GM11168 (cell line): ENCODE measurements at regions not wholly inside any gene's neighbourhood (a gene's known extent, or its start where the extent isn't known, plus 50 kb on each side); places are given as distances from the start of the nearest gene placed in this dataset.
"Not testable (repeated sequence)": the region's sequence is repeated elsewhere in the genome, so short reads cannot be mapped to it uniquely, and the experiment has no call there.

Experiments used
- in situ Hi-C: fragments of 300-500 bp; cut with MboI; formaldehyde crosslinking; loops from one replicate; pipeline ENCODE4 v1.12.0; 2022; ENCODE audit warnings: low sequenced_read_pairs; ENCODE audit not compliant: unreplicated experiment

- in situ Hi-C loops: no loop called here
Observed at GRCh38 chr5:6321078-6321477, 57.3 kb downstream of the MED10 start.

GRCh38 chr5:6319116-6319515 lies 59.2 kb downstream of the MED10 start:
- in situ Hi-C loops: no loop called here

- in situ Hi-C loops: no loop called here
Observed at GRCh38 chr5:6317116-6317798, 61.1 kb downstream of the MED10 start.

GRCh38 chr5:6315580-6315979 lies 62.8 kb downstream of the MED10 start:
- in situ Hi-C loops: no loop called here

GRCh38 chr5:6311568-6312501 lies 66.5 kb downstream of the MED10 start:
- in situ Hi-C loops: no loop called here

- in situ Hi-C loops: no loop called here
Observed at GRCh38 chr5:6309949-6310348, 68.4 kb downstream of the MED10 start.

GRCh38 chr5:6308683-6309082 lies 69.7 kb downstream of the MED10 start:
- in situ Hi-C loops: no loop called here

- in situ Hi-C loops: no loop called here
Observed at GRCh38 chr5:6307304-6307703, 71.0 kb downstream of the MED10 start.

- in situ Hi-C loops: no loop called here
Observed at GRCh38 chr5:6305853-6306252, 72.5 kb downstream of the MED10 start.

GRCh38 chr5:6302684-6303083 lies 75.7 kb downstream of the MED10 start:
- in situ Hi-C loops: no loop called here

GRCh38 chr5:6302075-6302474 lies 76.3 kb downstream of the MED10 start:
- in situ Hi-C loops: no loop called here

- in situ Hi-C loops: no loop called here
Observed at GRCh38 chr5:6296524-6296923, 81.8 kb downstream of the MED10 start.

GRCh38 chr5:6291961-6292360 lies 86.4 kb downstream of the MED10 start:
- in situ Hi-C loops: no loop called here

GRCh38 chr5:6289239-6289638 lies 89.1 kb downstream of the MED10 start:
- in situ Hi-C loops: no loop called here

- in situ Hi-C loops: no loop called here
Observed at GRCh38 chr5:6287176-6287575, 91.2 kb downstream of the MED10 start.

- in situ Hi-C loops: no loop called here
Observed at GRCh38 chr5:6286404-6286803, 91.9 kb downstream of the MED10 start.

- in situ Hi-C loops: not testable (repeated sequence)
Observed at GRCh38 chr5:6284491-6284890, 93.9 kb downstream of the MED10 start.

- in situ Hi-C loops: no loop called here
Observed at GRCh38 chr5:6282352-6282751, 96.0 kb downstream of the MED10 start.

- in situ Hi-C loops: no loop called here
Observed at GRCh38 chr5:6281818-6282217, 96.5 kb downstream of the MED10 start.

GRCh38 chr5:6280425-6281100 lies 97.8 kb downstream of the MED10 start:
- in situ Hi-C loops: no loop called here

GRCh38 chr5:6279607-6280006 lies 98.7 kb downstream of the MED10 start:
- in situ Hi-C loops: no loop called here
